ENCODE measurements at regions not wholly inside any gene's neighbourhood (a gene's known extent, or its start where the extent isn't known, plus 50 kb on each side); places are given as distances from the start of the nearest gene placed in this dataset.

- POLR2A ChIA-PET (ENCODE audit: unreplicated experiment), result no interaction called here
- Histone ChIP-seq H3K4me1 (replicated peaks; ENCODE audit: insufficient read depth) (no peaks in the 10 kb centered on the region), H4K20me1 (ENCODE audit: insufficient read depth) (no peaks in the 10 kb centered on the region), H3K27me3 (ENCODE audit: insufficient read depth, low read depth) (no peaks in the 10 kb centered on the region), H3F3A (ENCODE audit: insufficient read depth, low read depth) (no peaks in the 10 kb centered on the region), H3K4me2 (no peak overlapping the region), H3K79me2 (ENCODE audit: low read depth) (no peaks in the 10 kb centered on the region), H3K9me3 (ENCODE audit: insufficient read depth, low read depth) (no peaks in the 10 kb centered on the region), H3K27ac (no peak overlapping the region), H3K4me3 (no peak overlapping the region), H3K9me2 (ENCODE audit: insufficient read depth) (no peaks in the 10 kb centered on the region), H2AFZ (no peak overlapping the region), H3K36me3 (ENCODE audit: low read depth) (no peaks in the 10 kb centered on the region)
- intact Hi-C loops (cut with micrococcal nuclease; ENCODE audit: unreplicated experiment), result no loop called here
- TF ChIP-seq CTCF (conservative IDR thresholded peaks at IDR 0.05), result no peak
- no peak for TF ChIP-seq EZH2 (IDR thresholded peaks at IDR 0.05; ENCODE audit: low read depth)
- DNase-seq, result no peak
- CTCF ChIA-PET, result no interaction called here
- BruUV-seq (replicated peaks), result no TSS peak
Observed at GRCh38 chr9:22382331-22382730, 64.3 kb upstream of the DMRTA1 start.

- intact Hi-C loops (cut with micrococcal nuclease; ENCODE audit: unreplicated experiment), result no loop called here
Observed at GRCh38 chr9:22383718-22384117, 62.9 kb upstream of the DMRTA1 start.

GRCh38 chr9:22389271-22389670 lies 57.4 kb upstream of the DMRTA1 start:
- no peaks in the 10 kb centered on the region for H3K9me2 ChIP-seq (ENCODE audit: insufficient read depth)
- POLR2A ChIA-PET (ENCODE audit: unreplicated experiment), result no interaction called here
- no TSS peak for BruUV-seq (replicated peaks)

More at GRCh38 chr9:22383718-22384117, 62.9 kb upstream of the DMRTA1 start:
- no peak overlapping the region for H2AFZ ChIP-seq
- H3K4me1 ChIP-seq (replicated peaks; ENCODE audit: insufficient read depth), result no peaks in the 10 kb centered on the region
- BruUV-seq (replicated peaks), result no TSS peak
- DNase-seq, result no peak
- H3K36me3 ChIP-seq (ENCODE audit: low read depth), result no peaks in the 10 kb centered on the region
- CTCF ChIA-PET, result no interaction called here
- H3K4me3 ChIP-seq, result no peak overlapping the region
- no peaks in the 10 kb centered on the region for H3K9me2 ChIP-seq (ENCODE audit: insufficient read depth)
- H3K4me2 ChIP-seq, result no peak overlapping the region
- H3F3A ChIP-seq (ENCODE audit: insufficient read depth, low read depth), result no peaks in the 10 kb centered on the region
- H3K79me2 ChIP-seq (ENCODE audit: low read depth), result no peaks in the 10 kb centered on the region
- POLR2A ChIA-PET (ENCODE audit: unreplicated experiment), result no interaction called here
- no peaks in the 10 kb centered on the region for H3K9me3 ChIP-seq (ENCODE audit: insufficient read depth, low read depth)
- no peaks in the 10 kb centered on the region for H3K27me3 ChIP-seq (ENCODE audit: insufficient read depth, low read depth)
- TF ChIP-seq CTCF (conservative IDR thresholded peaks at IDR 0.05) (no peak), EZH2 (IDR thresholded peaks at IDR 0.05; ENCODE audit: low read depth) (no peak)
- no peaks in the 10 kb centered on the region for H4K20me1 ChIP-seq (ENCODE audit: insufficient read depth)
- no peak overlapping the region for H3K27ac ChIP-seq

More at GRCh38 chr9:22389271-22389670, 57.4 kb upstream of the DMRTA1 start:
- Histone ChIP-seq H3K79me2 (ENCODE audit: low read depth) (no peaks in the 10 kb centered on the region), H3K9me3 (ENCODE audit: insufficient read depth, low read depth) (no peaks in the 10 kb centered on the region), H3K4me1 (replicated peaks; ENCODE audit: insufficient read depth) (no peaks in the 10 kb centered on the region), H3K4me3 (no peak overlapping the region), H3K27me3 (ENCODE audit: insufficient read depth, low read depth) (no peaks in the 10 kb centered on the region), H2AFZ (no peak overlapping the region), H3K36me3 (ENCODE audit: low read depth) (no peaks in the 10 kb centered on the region), H3K27ac (no peak overlapping the region), H3K4me2 (no peak overlapping the region), H3F3A (ENCODE audit: insufficient read depth, low read depth) (no peaks in the 10 kb centered on the region), H4K20me1 (ENCODE audit: insufficient read depth) (no peaks in the 10 kb centered on the region)
- DNase-seq, result no peak
- intact Hi-C loops (cut with micrococcal nuclease; ENCODE audit: unreplicated experiment), result no loop called here
- CTCF ChIA-PET, result no interaction called here
- TF ChIP-seq EZH2 (IDR thresholded peaks at IDR 0.05; ENCODE audit: low read depth) (no peak), CTCF (conservative IDR thresholded peaks at IDR 0.05) (no peak)

All from PC-9 (cell line).